GM12878 (cell line): ENCODE measurements at regions not wholly inside any gene's neighbourhood (a gene's known extent, or its start where the extent isn't known, plus 50 kb on each side); places are given as distances from the start of the nearest gene placed in this dataset.

Experiments
- ATAC-seq: fragments of 200-7000 bp; cut with Tn5 transposase; 3 replicates; pipeline ENCODE4 v1.9.1; 2020; ENCODE audit warnings: mild to moderate bottlenecking, moderate library complexity
- BruUV-seq: library from RNA; stranded (reverse); fragments of 400-500 nt; replicated peaks from 2 replicates; lab custom pipeline; 2021; lab: Mats Ljungman, UMichigan
- CTCF ChIA-PET: fragments of 300-600 bp; sonication (Branson Sonifier 250); formaldehyde crosslinking; extraction: SDS; loops from one replicate; lab custom pipeline; 2021; ENCODE audit warnings: inconsistent platforms; lab: Yijun Ruan, JAX
- POLR2A ChIA-PET: fragments of 350-600 bp; formaldehyde crosslinking; extraction: SDS; loops from one replicate; lab custom pipeline; 2021; ENCODE audit warnings: inconsistent platforms; lab: Charles Lee
- RAD21 ChIA-PET: fragments of 300-600 bp; sonication (Branson Sonifier 250); formaldehyde crosslinking; loops from one replicate; lab custom pipeline; 2023; ENCODE audit warnings: antibody characterized with exemption; ENCODE audit not compliant: unreplicated experiment; lab: Charles Lee
- SMC1A ChIA-PET: fragments of 300-600 bp; sonication (Branson Sonifier 250); formaldehyde crosslinking; loops from one replicate; lab custom pipeline; 2023; ENCODE audit not compliant: unreplicated experiment, uncharacterized antibody; lab: Charles Lee
- DNase-seq: peaks from one replicate; pipeline ENCODE4 v3.0.0-alpha.2; 2011; ENCODE audit warnings: low read depth, low spot score
- FAIRE-seq: peaks from 3 replicates; lab custom pipeline; 2011; peaks lifted over from hg19 to GRCh38; lab: Jason Lieb, UNC
- H2AFZ ChIP-seq: 2 replicates; pipeline ENCODE4 v1.6.0; 2011; ENCODE audit warnings: low read depth, low read length, control low read depth; ENCODE audit not compliant: control insufficient read depth
- H3K27ac ChIP-seq: 2 replicates; pipeline ENCODE4 v1.5.1; 2011; ENCODE audit warnings: control low read depth; ENCODE audit not compliant: control insufficient read depth, insufficient read depth
- H3K27me3 ChIP-seq, 2 experiments: replicated peaks in 1 of 2; 2 replicates each; pipeline versions ENCODE4 v1.6.0 to v1.6.1; 2011; ENCODE audit warnings: low read length in 1 of 2; ENCODE audit not compliant: control insufficient read depth in 2 of 2, insufficient read depth in 2 of 2
- H3K36me3 ChIP-seq, 2 experiments: 2 replicates each; pipeline ENCODE4 v1.5.1; 2011; ENCODE audit warnings: low read length in 1 of 2; ENCODE audit not compliant: control insufficient read depth in 2 of 2, insufficient read depth in 2 of 2
- H3K4me1 ChIP-seq: 2 replicates; pipeline ENCODE4 v1.6.1; 2011; ENCODE audit warnings: mild to moderate bottlenecking, low read length, moderate library complexity, mixed read lengths; ENCODE audit not compliant: control insufficient read depth, insufficient read depth
- H3K4me2 ChIP-seq: 2 replicates; pipeline ENCODE4 v1.6.0; 2011; ENCODE audit warnings: control low read depth; ENCODE audit not compliant: control insufficient read depth, insufficient read depth
- H3K4me3 ChIP-seq: fragments of 200-600 bp; sonication (generic); 2 replicates; pipeline ENCODE4 v1.5.1; 2016
- H3K79me2 ChIP-seq: 2 replicates; pipeline ENCODE4 v1.6.0; 2011; ENCODE audit warnings: low read length; ENCODE audit not compliant: control insufficient read depth, insufficient read depth
- H3K9ac ChIP-seq: 2 replicates; pipeline ENCODE4 v1.8.0; 2011; ENCODE audit warnings: low read length, control low read depth, mixed read lengths; ENCODE audit not compliant: control insufficient read depth, insufficient read depth
- H3K9me3 ChIP-seq: replicated peaks from 3 replicates; pipeline ENCODE4 v1.5.1; 2011; ENCODE audit warnings: mild to moderate bottlenecking, low read length; ENCODE audit not compliant: control insufficient read depth, insufficient read depth
- H4K20me1 ChIP-seq: 2 replicates; pipeline ENCODE4 v1.6.0; 2011; ENCODE audit not compliant: control insufficient read depth, insufficient read depth
- BCL11A ChIP-seq: IDR thresholded peaks from 2 replicates; pipeline ENCODE4 v1.6.1; 2011; ENCODE audit warnings: low read depth, low read length
- CBX5 ChIP-seq: sonication (generic); IDR thresholded peaks from 2 replicates; pipeline ENCODE4 v1.6.1; 2016; ENCODE audit warnings: low read depth, moderate library complexity, mild to moderate bottlenecking, inconsistent platforms
- CREB1 ChIP-seq: IDR thresholded peaks from 2 replicates; pipeline ENCODE4 v1.6.1; 2012; ENCODE audit warnings: low read depth, mild to moderate bottlenecking, inconsistent platforms
- ETV6 ChIP-seq, 2 experiments: fragments of 450-650 bp in 1 of 2; IDR thresholded peaks in 1 of 2; conservative IDR thresholded peaks in 1 of 2; 2 replicates each; pipeline ENCODE4 v1.6.1; 2014; ENCODE audit warnings: antibody characterized with exemption in 1 of 2, borderline replicate concordance in 1 of 2, low read depth in 1 of 2, mild to moderate bottlenecking in 1 of 2, moderate library complexity in 1 of 2
- GATAD2B ChIP-seq: fragments of 450-650 bp; conservative IDR thresholded peaks from 2 replicates; pipeline ENCODE4 v1.6.1; 2017; ENCODE audit warnings: low read depth, mild to moderate bottlenecking, moderate library complexity
- JUNB ChIP-seq: IDR thresholded peaks from 2 replicates; pipeline ENCODE4 v1.6.1; 2016; ENCODE audit warnings: antibody characterized with exemption, mild to moderate bottlenecking
- KAT2A ChIP-seq: conservative IDR thresholded peaks from 2 replicates; pipeline ENCODE4 v1.6.1; 2011; ENCODE audit warnings: low read depth, low read length; ENCODE audit not compliant: control insufficient read depth
- PAX8 ChIP-seq: fragments of 450-650 bp; IDR thresholded peaks from 2 replicates; pipeline ENCODE4 v1.6.1; 2017; ENCODE audit warnings: mild to moderate bottlenecking, moderate library complexity
- POLR2AphosphoS2 ChIP-seq: IDR thresholded peaks from 2 replicates; pipeline ENCODE4 v1.6.1; 2011; ENCODE audit warnings: low read depth, mild to moderate bottlenecking, low read length, improper control_type of control experiment, moderate library complexity
- RB1 ChIP-seq: fragments of 450-650 bp; formaldehyde crosslinking; IDR thresholded peaks from 2 replicates; pipeline ENCODE4 v1.6.1; 2017; ENCODE audit warnings: mild to moderate bottlenecking, borderline replicate concordance
- SREBF2 ChIP-seq: IDR thresholded peaks from 2 replicates; pipeline ENCODE4 v1.6.1; 2012; ENCODE audit warnings: mild to moderate bottlenecking, low read length
- SUZ12 ChIP-seq: fragments of 200-600 bp; sonication (generic); IDR thresholded peaks from one replicate; pipeline ENCODE4 v1.6.1; 2018; ENCODE audit warnings: antibody characterized with exemption, mild to moderate bottlenecking; ENCODE audit not compliant: unreplicated experiment
- TCF7 ChIP-seq: IDR thresholded peaks from 2 replicates; pipeline ENCODE4 v1.6.1; 2014; ENCODE audit warnings: antibody characterized with exemption, borderline replicate concordance
- WRNIP1 ChIP-seq: IDR thresholded peaks from 2 replicates; pipeline ENCODE4 v1.6.1; 2011; ENCODE audit warnings: low read depth, low read length, improper control_type of control experiment, borderline replicate concordance
- ZNF217 ChIP-seq: fragments of 450-650 bp; IDR thresholded peaks from 2 replicates; pipeline ENCODE4 v1.6.1; 2017; ENCODE audit warnings: antibody characterized with exemption, mild to moderate bottlenecking
- WGBS: methylation state at CpG from one replicate; pipeline ENCODE4 v1.1.6; 2016; ENCODE audit warnings: low lambda C conversion rate; ENCODE audit not compliant: insufficient replicate concordance, insufficient coverage; ENCODE audit errors: missing lambda C conversion rate; 5-methylcytosine and 5-hydroxymethylcytosine counted together
- in situ Hi-C: fragments of 300-500 bp; cut with MboI; formaldehyde crosslinking; loops from 9 replicates; pipeline ENCODE4 v1.14.3; 2018; ENCODE audit warnings: mixed read lengths
- intact Hi-C: fragments of 100-400 bp; cut with micrococcal nuclease; formaldehyde crosslinking; loops from one replicate; pipeline ENCODE4 v1.14.2; 2022; ENCODE audit not compliant: unreplicated experiment
- TF ChIP-seq, protein P1 (sequence below): fragments of 450-650 bp; formaldehyde crosslinking; IDR thresholded peaks from 2 replicates; pipeline ENCODE4 v1.4.0; 2020; ENCODE audit warnings: mild to moderate bottlenecking, moderate library complexity
- TF ChIP-seq, protein P2 (sequence below): fragments of 450-650 bp; IDR thresholded peaks from 2 replicates; pipeline ENCODE4 v1.6.1; 2017; ENCODE audit warnings: mild to moderate bottlenecking, moderate library complexity

DNA sequence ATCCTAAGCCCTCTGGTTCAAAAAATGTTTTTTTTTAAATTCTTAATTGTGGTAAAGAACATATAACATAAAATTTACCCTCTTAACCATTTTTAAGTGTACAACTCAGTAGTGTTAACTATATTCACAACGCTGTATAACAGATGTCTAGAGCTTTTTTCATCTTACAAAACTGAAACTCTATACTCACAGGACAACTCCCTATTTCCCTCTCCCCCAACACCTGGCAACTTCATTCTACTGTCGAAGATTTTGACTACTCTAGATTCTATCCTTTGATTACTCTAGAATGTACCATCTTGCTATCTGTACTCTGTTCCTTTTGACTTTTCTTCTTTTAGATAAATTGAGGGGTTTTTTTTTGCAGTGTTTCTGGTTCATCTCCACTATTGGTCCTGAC is 200.4 kb downstream of the KLF12 start:
- intact Hi-C loops (no loop called here), in situ Hi-C loops (no loop called here)
- ChIA-PET CTCF (no interaction called here), POLR2A (no interaction called here), SMC1A (no interaction called here), RAD21 (no interaction called here)
- no peak overlapping the region for H2AFZ ChIP-seq
- no peaks in the 10 kb centered on the region for H3K9me3 ChIP-seq
- H3K79me2 ChIP-seq, result no peaks in the 10 kb centered on the region
- no peak overlapping the region for H3K4me3 ChIP-seq
- no TSS peak for BruUV-seq
- 5% methylated on average over 2 of the region's 2 CpGs for WGBS
- no peaks in the 10 kb centered on the region for H3K36me3 ChIP-seq
- ATAC-seq, result no peak
- no peaks in the 10 kb centered on the region for H4K20me1 ChIP-seq
- H3K27me3 ChIP-seq, result no peaks in the 10 kb centered on the region
- TF ChIP-seq KAT2A (no peak), CBX5 (no peak), ETV6 (conservative IDR thresholded peaks at IDR 0.05 in 1 of 2, IDR thresholded peaks at IDR 0.05 in 1 of 2; ENCODE audit: borderline replicate concordance in 1 of 2, low read depth in 1 of 2) (no peak), GATAD2B (no peak), TCF7 (no peak), RB1 (no peak), PAX8 (no peak), CREB1 (no peak), JUNB (no peak), POLR2AphosphoS2 (no peak), SREBF2 (no peak), BCL11A (no peak), SUZ12 (no peak), ZNF217 (no peak), WRNIP1 (no peak)
- TF ChIP-seq, protein P1, sequence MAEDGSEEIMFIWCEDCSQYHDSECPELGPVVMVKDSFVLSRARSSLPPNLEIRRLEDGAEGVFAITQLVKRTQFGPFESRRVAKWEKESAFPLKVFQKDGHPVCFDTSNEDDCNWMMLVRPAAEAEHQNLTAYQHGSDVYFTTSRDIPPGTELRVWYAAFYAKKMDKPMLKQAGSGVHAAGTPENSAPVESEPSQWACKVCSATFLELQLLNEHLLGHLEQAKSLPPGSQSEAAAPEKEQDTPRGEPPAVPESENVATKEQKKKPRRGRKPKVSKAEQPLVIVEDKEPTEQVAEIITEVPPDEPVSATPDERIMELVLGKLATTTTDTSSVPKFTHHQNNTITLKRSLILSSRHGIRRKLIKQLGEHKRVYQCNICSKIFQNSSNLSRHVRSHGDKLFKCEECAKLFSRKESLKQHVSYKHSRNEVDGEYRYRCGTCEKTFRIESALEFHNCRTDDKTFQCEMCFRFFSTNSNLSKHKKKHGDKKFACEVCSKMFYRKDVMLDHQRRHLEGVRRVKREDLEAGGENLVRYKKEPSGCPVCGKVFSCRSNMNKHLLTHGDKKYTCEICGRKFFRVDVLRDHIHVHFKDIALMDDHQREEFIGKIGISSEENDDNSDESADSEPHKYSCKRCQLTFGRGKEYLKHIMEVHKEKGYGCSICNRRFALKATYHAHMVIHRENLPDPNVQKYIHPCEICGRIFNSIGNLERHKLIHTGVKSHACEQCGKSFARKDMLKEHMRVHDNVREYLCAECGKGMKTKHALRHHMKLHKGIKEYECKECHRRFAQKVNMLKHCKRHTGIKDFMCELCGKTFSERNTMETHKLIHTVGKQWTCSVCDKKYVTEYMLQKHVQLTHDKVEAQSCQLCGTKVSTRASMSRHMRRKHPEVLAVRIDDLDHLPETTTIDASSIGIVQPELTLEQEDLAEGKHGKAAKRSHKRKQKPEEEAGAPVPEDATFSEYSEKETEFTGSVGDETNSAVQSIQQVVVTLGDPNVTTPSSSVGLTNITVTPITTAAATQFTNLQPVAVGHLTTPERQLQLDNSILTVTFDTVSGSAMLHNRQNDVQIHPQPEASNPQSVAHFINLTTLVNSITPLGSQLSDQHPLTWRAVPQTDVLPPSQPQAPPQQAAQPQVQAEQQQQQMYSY (CRISPR knock-in tag), result no peak
- TF ChIP-seq, protein P2, sequence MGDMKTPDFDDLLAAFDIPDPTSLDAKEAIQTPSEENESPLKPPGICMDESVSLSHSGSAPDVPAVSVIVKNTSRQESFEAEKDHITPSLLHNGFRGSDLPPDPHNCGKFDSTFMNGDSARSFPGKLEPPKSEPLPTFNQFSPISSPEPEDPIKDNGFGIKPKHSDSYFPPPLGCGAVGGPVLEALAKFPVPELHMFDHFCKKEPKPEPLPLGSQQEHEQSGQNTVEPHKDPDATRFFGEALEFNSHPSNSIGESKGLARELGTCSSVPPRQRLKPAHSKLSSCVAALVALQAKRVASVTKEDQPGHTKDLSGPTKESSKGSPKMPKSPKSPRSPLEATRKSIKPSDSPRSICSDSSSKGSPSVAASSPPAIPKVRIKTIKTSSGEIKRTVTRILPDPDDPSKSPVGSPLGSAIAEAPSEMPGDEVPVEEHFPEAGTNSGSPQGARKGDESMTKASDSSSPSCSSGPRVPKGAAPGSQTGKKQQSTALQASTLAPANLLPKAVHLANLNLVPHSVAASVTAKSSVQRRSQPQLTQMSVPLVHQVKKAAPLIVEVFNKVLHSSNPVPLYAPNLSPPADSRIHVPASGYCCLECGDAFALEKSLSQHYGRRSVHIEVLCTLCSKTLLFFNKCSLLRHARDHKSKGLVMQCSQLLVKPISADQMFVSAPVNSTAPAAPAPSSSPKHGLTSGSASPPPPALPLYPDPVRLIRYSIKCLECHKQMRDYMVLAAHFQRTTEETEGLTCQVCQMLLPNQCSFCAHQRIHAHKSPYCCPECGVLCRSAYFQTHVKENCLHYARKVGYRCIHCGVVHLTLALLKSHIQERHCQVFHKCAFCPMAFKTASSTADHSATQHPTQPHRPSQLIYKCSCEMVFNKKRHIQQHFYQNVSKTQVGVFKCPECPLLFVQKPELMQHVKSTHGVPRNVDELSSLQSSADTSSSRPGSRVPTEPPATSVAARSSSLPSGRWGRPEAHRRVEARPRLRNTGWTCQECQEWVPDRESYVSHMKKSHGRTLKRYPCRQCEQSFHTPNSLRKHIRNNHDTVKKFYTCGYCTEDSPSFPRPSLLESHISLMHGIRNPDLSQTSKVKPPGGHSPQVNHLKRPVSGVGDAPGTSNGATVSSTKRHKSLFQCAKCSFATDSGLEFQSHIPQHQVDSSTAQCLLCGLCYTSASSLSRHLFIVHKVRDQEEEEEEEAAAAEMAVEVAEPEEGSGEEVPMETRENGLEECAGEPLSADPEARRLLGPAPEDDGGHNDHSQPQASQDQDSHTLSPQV, result no peak
- no peak for DNase-seq
- no peak overlapping the region for H3K27ac ChIP-seq
- no peak for FAIRE-seq
- H3K4me2 ChIP-seq, result no peak overlapping the region
- H3K9ac ChIP-seq, result no peak overlapping the region
- peaks cover 2% of the 10 kb centered on the region; the same call in 1 of the 2 replicates for H3K4me1 ChIP-seq
